ENCODE measurements at regions not wholly inside any gene's neighbourhood (a gene's known extent, or its start where the extent isn't known, plus 50 kb on each side); places are given as distances from the start of the nearest gene placed in this dataset.

- TF ChIP-seq EP300 (IDR thresholded peaks at IDR 0.05) (no peak), CTCF (IDR thresholded peaks at IDR 0.05) (no peak)
These were observed 579.7 kb downstream of the PTPRC start for GRCh38 chr1:199218533-199218932.

Data from suprapubic skin (tissue), 3 donors.